Transverse colon (tissue), 4 donors: ENCODE measurements at regions not wholly inside any gene's neighbourhood (a gene's known extent, or its start where the extent isn't known, plus 50 kb on each side); places are given as distances from the start of the nearest gene placed in this dataset.

ENCODE experiments used
- DNase-seq: peaks from one replicate; pipeline ENCODE4 v3.0.0-alpha.2; 2019
- H3K27ac ChIP-seq, 4 donors: fragments of 200-600 bp; sonication (generic); 2 replicates each; pipeline ENCODE4 v1.5.1; 2016 to 2018; ENCODE audit warnings: inconsistent platforms in 4 of 4
- H3K27me3 ChIP-seq: fragments of 200-600 bp; sonication (generic); 2 replicates; pipeline ENCODE4 v1.5.1; 2017; ENCODE audit warnings: inconsistent platforms
- H3K36me3 ChIP-seq, 4 donors: fragments of 200-600 bp; sonication (generic); 2 replicates each; pipeline ENCODE4 v1.5.1; 2017 to 2019; ENCODE audit warnings: inconsistent platforms in 4 of 4
- H3K4me1 ChIP-seq, 4 donors: fragments of 200-600 bp; sonication (generic); 2 replicates each; pipeline ENCODE4 v1.5.1; 2017 to 2020; ENCODE audit warnings: inconsistent platforms in 4 of 4
- H3K4me3 ChIP-seq, 4 donors: fragments of 200-600 bp; sonication (generic); 1 replicate in 1 of 4; 2 replicates in 3 of 4; pipeline versions ENCODE4 v1.5.1 to v1.6.1; 2017 to 2019; ENCODE audit warnings: inconsistent platforms in 4 of 4
- H3K9me3 ChIP-seq, 2 donors: fragments of 200-600 bp; sonication (generic); 2 replicates each; pipeline ENCODE4 v1.5.1; 2017 to 2019; ENCODE audit warnings: inconsistent platforms in 2 of 2
- CTCF ChIP-seq, 5 experiments: fragments of 200-600 bp in 3 of 5; fragments of 450-650 bp in 2 of 5; sonication (generic) in 3 of 5; IDR thresholded peaks; 1 replicate in 2 of 5; 2 replicates in 3 of 5; pipeline ENCODE4 v1.5.1; 2016 to 2017; ENCODE audit warnings: antibody characterized with exemption in 5 of 5, inconsistent platforms in 3 of 5, mild to moderate bottlenecking in 2 of 5, moderate library complexity in 1 of 5
- EP300 ChIP-seq: sonication (generic); formaldehyde crosslinking; IDR thresholded peaks from one replicate; pipeline ENCODE4 v1.6.1; 2017; ENCODE audit warnings: antibody characterized with exemption, low read depth
- POLR2A ChIP-seq: fragments of 450-650 bp; IDR thresholded peaks from one replicate; pipeline ENCODE4 v1.6.1; 2016; ENCODE audit warnings: antibody characterized with exemption, mild to moderate bottlenecking, moderate library complexity
- POLR2AphosphoS5 ChIP-seq, 3 donors: sonication (generic); formaldehyde crosslinking; IDR thresholded peaks; one replicate each; pipeline ENCODE4 v1.6.1; 2016; ENCODE audit warnings: antibody characterized with exemption in 3 of 3
- WGBS, 2 donors: methylation state at CpG; one replicate each; pipeline ENCODE4 v1.1.5; 2018; ENCODE audit warnings: low coverage in 1 of 2; 5-methylcytosine and 5-hydroxymethylcytosine counted together
- in situ Hi-C, 4 donors: fragments of 200-750 bp; cut with MboI; loops; one replicate each; pipeline versions ENCODE4 v1.15.0 to v1.15.1; 2017; ENCODE audit warnings: low sequenced_read_pairs in 3 of 4, low pct_ligation_motif_present in 1 of 4, low pct_unique_long_range_greater_than_20kb in 1 of 4
- intact Hi-C: fragments of 100-400 bp; cut with DNase I; formaldehyde crosslinking; loops from one replicate; pipeline ENCODE4 v1.15.1; 2023; ENCODE audit warnings: low total_unique reads

- intact Hi-C loops (no loop called here), in situ Hi-C loops (no loop called here)
- WGBS, 2 donors, result 87 to 93% methylated on average over 8 of the region's 8 CpGs
- Histone ChIP-seq H3K4me1 (no peaks in the 10 kb centered on the region), H3K27me3 (no peaks in the 10 kb centered on the region), H3K27ac (no peak overlapping the region), H3K36me3 (no peaks in the 10 kb centered on the region), H3K9me3 (no peaks in the 10 kb centered on the region), H3K4me3 (no peak overlapping the region)
- TF ChIP-seq POLR2A, result no peak
- TF ChIP-seq CTCF (IDR thresholded peaks at IDR 0.05), result no peak
- TF ChIP-seq POLR2AphosphoS5 (IDR thresholded peaks at IDR 0.05), result no peak
- DNase-seq, result no peak
Observed at GRCh38 chr7:68207676-68208075, 1211.0 kb downstream of the TYW1 start.

DNA sequence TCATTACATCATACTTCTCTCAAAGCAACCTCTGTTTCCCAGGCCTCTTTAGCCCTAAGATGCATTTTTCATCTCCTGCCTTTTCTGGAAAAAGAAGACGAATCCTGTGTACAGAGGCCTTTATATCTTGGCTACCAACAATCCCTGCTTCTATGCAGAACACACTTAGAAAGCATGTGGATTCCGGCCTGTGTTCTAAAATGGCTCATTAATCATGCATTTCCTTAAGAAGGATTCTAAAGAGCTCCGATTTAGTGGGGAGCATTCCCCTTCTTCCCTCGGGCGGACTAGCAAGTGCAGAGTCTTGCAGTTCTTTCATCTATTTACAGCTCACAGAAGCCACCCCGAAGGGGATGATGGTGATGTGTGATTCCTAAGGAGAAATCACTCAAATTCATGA, 1212.9 kb downstream of the TYW1 start:
- Histone ChIP-seq H3K27me3 (no peaks in the 10 kb centered on the region), H3K4me3 (no peak overlapping the region), H3K9me3 (no peaks in the 10 kb centered on the region), H3K36me3 (no peaks in the 10 kb centered on the region), H3K4me1 (no peaks in the 10 kb centered on the region), H3K27ac (no peak overlapping the region)
- in situ Hi-C loops, result no loop called here
- TF ChIP-seq POLR2AphosphoS5 (IDR thresholded peaks at IDR 0.05) (no peak), CTCF (IDR thresholded peaks at IDR 0.05) (no peak), EP300 (no peak), POLR2A (no peak)
- 55 to 76% methylated on average over 5 to 6 of the region's 6 CpGs for WGBS, 2 donors
- DNase-seq, result no peak
- intact Hi-C loops, result no loop called here

- WGBS, 2 donors, result 13 to 70% methylated on average over 1 to 3 of the region's 3 CpGs
- no peak overlapping the region for H3K4me3 ChIP-seq
- no peak overlapping the region for H3K27ac ChIP-seq
- no peaks in the 10 kb centered on the region for H3K36me3 ChIP-seq
- in situ Hi-C loops, result no loop called here
- TF ChIP-seq POLR2A (no peak), EP300 (no peak), POLR2AphosphoS5 (IDR thresholded peaks at IDR 0.05) (no peak), CTCF (IDR thresholded peaks at IDR 0.05) (no peak)
- H3K27me3 ChIP-seq, result no peaks in the 10 kb centered on the region
- no peaks in the 10 kb centered on the region for H3K9me3 ChIP-seq
- no peaks in the 10 kb centered on the region for H3K4me1 ChIP-seq
- no peak for DNase-seq
- intact Hi-C loops, result no loop called here
Observed at GRCh38 chr7:68213838-68214237, 1217.2 kb downstream of the TYW1 start.

GRCh38 chr7:68216051-68216450, 1219.4 kb downstream of the TYW1 start:
- H3K4me1 ChIP-seq, result no peaks in the 10 kb centered on the region
- no peak for DNase-seq
- no peaks in the 10 kb centered on the region for H3K27me3 ChIP-seq
- TF ChIP-seq CTCF (IDR thresholded peaks at IDR 0.05) (no peak), POLR2A (no peak), EP300 (no peak), POLR2AphosphoS5 (IDR thresholded peaks at IDR 0.05) (no peak)
- H3K27ac ChIP-seq, result no peak overlapping the region
- H3K9me3 ChIP-seq, result no peaks in the 10 kb centered on the region
- H3K4me3 ChIP-seq, result no peak overlapping the region
- H3K36me3 ChIP-seq, result no peaks in the 10 kb centered on the region
- in situ Hi-C loops, result no loop called here
- 72 to 80% methylated on average over 2 to 5 of the region's 5 CpGs for WGBS, 2 donors
- intact Hi-C loops, result no loop called here
